Lower lobe of right lung (tissue), 2 donors: ENCODE measurements at regions not wholly inside any gene's neighbourhood (a gene's known extent, or its start where the extent isn't known, plus 50 kb on each side); places are given as distances from the start of the nearest gene placed in this dataset.

Experiments
- ATAC-seq, 2 donors: fragments of 200-7000 bp; cut with Tn5 transposase; one replicate each; pipeline ENCODE4 v1.9.1; 2020 to 2022; ENCODE audit warnings: mild to moderate bottlenecking in 2 of 2, moderate library complexity in 2 of 2
- DNase-seq: peaks from one replicate; pipeline ENCODE4 v3.0.0-alpha.2; 2020
- H3K27ac ChIP-seq: fragments of 200-600 bp; one replicate; pipeline ENCODE4 v1.8.0; 2022
- H3K27me3 ChIP-seq: fragments of 200-600 bp; one replicate; pipeline ENCODE4 v1.8.0; 2022; ENCODE audit warnings: low read depth
- H3K36me3 ChIP-seq: fragments of 200-600 bp; one replicate; pipeline ENCODE4 v1.8.0; 2022; ENCODE audit warnings: mild to moderate bottlenecking
- H3K4me1 ChIP-seq: fragments of 200-600 bp; one replicate; pipeline ENCODE4 v1.8.0; 2022
- H3K4me3 ChIP-seq: fragments of 200-600 bp; one replicate; pipeline ENCODE4 v1.8.0; 2022; ENCODE audit warnings: mild to moderate bottlenecking
- H3K9me3 ChIP-seq: fragments of 200-600 bp; one replicate; pipeline ENCODE4 v1.8.0; 2022
- intact Hi-C: fragments of 100-400 bp; cut with DNase I; formaldehyde crosslinking; loops from one replicate; pipeline ENCODE4 v1.11.0; 2022
- TF ChIP-seq, protein P1 (sequence below): fragments of 200-600 bp; IDR thresholded peaks from one replicate; pipeline ENCODE4 v1.8.0; 2022; ENCODE audit warnings: antibody characterized with exemption, mild to moderate bottlenecking
- donor health status: DM: no; HTN: yes; CAD: no; lungs with severe emphysema.

- no peaks in the 10 kb centered on the region for H3K36me3 ChIP-seq
- H3K27ac ChIP-seq: no peak overlapping the region
- no peak for DNase-seq
- H3K9me3 ChIP-seq: no peaks in the 10 kb centered on the region
- H3K4me3 ChIP-seq: no peak overlapping the region
- ATAC-seq: no peak
- intact Hi-C loops: no loop called here
- H3K27me3 ChIP-seq: no peaks in the 10 kb centered on the region
- H3K4me1 ChIP-seq: no peaks in the 10 kb centered on the region
- TF ChIP-seq, protein P1, sequence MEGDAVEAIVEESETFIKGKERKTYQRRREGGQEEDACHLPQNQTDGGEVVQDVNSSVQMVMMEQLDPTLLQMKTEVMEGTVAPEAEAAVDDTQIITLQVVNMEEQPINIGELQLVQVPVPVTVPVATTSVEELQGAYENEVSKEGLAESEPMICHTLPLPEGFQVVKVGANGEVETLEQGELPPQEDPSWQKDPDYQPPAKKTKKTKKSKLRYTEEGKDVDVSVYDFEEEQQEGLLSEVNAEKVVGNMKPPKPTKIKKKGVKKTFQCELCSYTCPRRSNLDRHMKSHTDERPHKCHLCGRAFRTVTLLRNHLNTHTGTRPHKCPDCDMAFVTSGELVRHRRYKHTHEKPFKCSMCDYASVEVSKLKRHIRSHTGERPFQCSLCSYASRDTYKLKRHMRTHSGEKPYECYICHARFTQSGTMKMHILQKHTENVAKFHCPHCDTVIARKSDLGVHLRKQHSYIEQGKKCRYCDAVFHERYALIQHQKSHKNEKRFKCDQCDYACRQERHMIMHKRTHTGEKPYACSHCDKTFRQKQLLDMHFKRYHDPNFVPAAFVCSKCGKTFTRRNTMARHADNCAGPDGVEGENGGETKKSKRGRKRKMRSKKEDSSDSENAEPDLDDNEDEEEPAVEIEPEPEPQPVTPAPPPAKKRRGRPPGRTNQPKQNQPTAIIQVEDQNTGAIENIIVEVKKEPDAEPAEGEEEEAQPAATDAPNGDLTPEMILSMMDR: no peak
These were observed 134.6 kb upstream of the CHST15 start for GRCh38 chr10:124227988-124228387.

GRCh38 chr10:124227055-124227975, 133.9 kb upstream of the CHST15 start:
- Histone ChIP-seq H3K27me3 (no peaks in the 10 kb centered on the region), H3K36me3 (no peaks in the 10 kb centered on the region), H3K4me3 (no peak overlapping the region), H3K27ac (no peak overlapping the region), H3K9me3 (no peaks in the 10 kb centered on the region), H3K4me1 (no peaks in the 10 kb centered on the region)
- ATAC-seq: no peak
- no peak for DNase-seq
- TF ChIP-seq, protein P1: no peak
- intact Hi-C loops: no loop called here

GRCh38 chr10:124226271-124227054, 133.1 kb upstream of the CHST15 start:
- TF ChIP-seq, protein P1: no peak
- H3K4me1 ChIP-seq: peaks cover 2% of the 10 kb centered on the region
- H3K27me3 ChIP-seq: peaks cover 5% of the 10 kb centered on the region
- no peaks in the 10 kb centered on the region for H3K9me3 ChIP-seq
- intact Hi-C loops: no loop called here
- no peaks in the 10 kb centered on the region for H3K36me3 ChIP-seq
- no peak overlapping the region for H3K27ac ChIP-seq
- ATAC-seq: no peak
- DNase-seq: no peak
- no peak overlapping the region for H3K4me3 ChIP-seq

- intact Hi-C loops: no loop called here
- H3K27me3 ChIP-seq: peaks cover 5% of the 10 kb centered on the region
- DNase-seq (no peak), ATAC-seq (no peak)
- no peak overlapping the region for H3K27ac ChIP-seq
- H3K36me3 ChIP-seq: no peaks in the 10 kb centered on the region
- TF ChIP-seq, protein P1: no peak
- H3K4me1 ChIP-seq: peaks cover 9% of the 10 kb centered on the region
- no peaks in the 10 kb centered on the region for H3K9me3 ChIP-seq
- no peak overlapping the region for H3K4me3 ChIP-seq
These were observed 132.3 kb upstream of the CHST15 start for GRCh38 chr10:124225467-124226270.

- no peak overlapping the region for H3K4me3 ChIP-seq
- TF ChIP-seq, protein P1: no peak
- ATAC-seq: no peak
- H3K27ac ChIP-seq: no peak overlapping the region
- H3K27me3 ChIP-seq: peaks cover 5% of the 10 kb centered on the region
- no peaks in the 10 kb centered on the region for H3K36me3 ChIP-seq
- intact Hi-C loops: no loop called here
- H3K9me3 ChIP-seq: no peaks in the 10 kb centered on the region
- peaks cover 13% of the 10 kb centered on the region for H3K4me1 ChIP-seq
- no peak for DNase-seq
These were observed 131.7 kb upstream of the CHST15 start for GRCh38 chr10:124225029-124225466.
